ENCODE measurements at regions not wholly inside any gene's neighbourhood (a gene's known extent, or its start where the extent isn't known, plus 50 kb on each side); places are given as distances from the start of the nearest gene placed in this dataset.

DNA sequence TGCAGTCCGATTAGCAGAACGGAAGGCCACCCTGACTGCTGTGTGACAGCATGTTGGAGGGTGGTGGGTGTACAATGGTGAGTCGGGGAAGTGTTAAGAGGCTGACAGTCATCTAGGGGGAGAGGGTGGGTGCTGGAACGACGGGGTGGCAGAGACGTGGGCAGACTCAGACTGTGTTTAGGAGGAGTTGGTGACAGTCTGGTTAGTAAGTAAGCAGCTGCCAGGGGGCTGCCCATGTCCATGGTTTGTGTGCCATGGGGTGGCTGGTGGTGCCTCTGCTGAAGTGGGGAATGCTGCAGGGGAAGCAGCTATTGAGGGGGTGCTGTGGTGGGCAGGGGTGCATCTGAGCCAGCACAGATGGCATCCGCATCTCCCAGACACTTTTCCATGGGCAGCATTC, 51.3 kb upstream of the BOD1 start:
- ATAC-seq: no peak
- DNase-seq: no peak
- Mint-ChIP-seq H3K36me3 (ENCODE audit: low read depth) (no peaks in the 10 kb centered on the region), H3K4me1 (peaks cover 2% of the 10 kb centered on the region), H3K27ac (no peak overlapping the region), H3K4me3 (no peak overlapping the region), H3K27me3 (peaks cover 12% of the 10 kb centered on the region)
- no peaks in the 10 kb centered on the region for H3K9me3 ChIP-seq (ENCODE audit: control insufficient read depth, low read length, poor library complexity, severe bottlenecking)

DNA sequence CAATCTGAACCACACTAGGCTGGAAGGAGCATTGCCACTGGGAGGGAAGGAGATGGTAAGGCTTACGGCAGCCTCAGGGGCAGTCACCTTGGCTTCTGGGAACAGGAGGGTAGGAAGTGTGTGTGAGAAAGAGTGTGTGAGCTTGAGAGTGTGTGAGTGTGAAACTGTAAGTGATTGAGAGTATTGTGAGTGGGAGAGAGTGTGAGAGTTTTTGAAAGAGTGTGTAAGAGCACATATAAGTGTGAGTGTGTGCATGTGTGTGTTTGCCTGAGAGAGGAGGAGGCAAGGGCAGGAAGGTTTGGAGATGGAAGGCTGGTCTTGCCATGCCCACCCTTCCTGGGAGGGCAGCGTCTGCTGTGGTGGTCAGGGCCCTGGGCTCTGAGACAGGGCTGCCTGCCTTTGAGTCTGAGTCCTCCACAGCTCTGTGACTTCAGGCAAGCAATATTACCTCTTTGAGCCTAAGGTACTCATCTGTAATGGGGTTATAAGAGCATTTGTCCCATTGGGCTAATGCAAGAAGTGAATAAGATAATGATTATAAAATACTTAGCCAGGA, 51.9 kb upstream of the BOD1 start:
- ATAC-seq (no peak), DNase-seq (no peak)
- Mint-ChIP-seq H3K27me3 (peaks cover 12% of the 10 kb centered on the region), H3K36me3 (ENCODE audit: low read depth) (no peaks in the 10 kb centered on the region), H3K4me1 (peaks cover 2% of the 10 kb centered on the region), H3K4me3 (no peak overlapping the region), H3K27ac (no peak overlapping the region)
- H3K9me3 ChIP-seq (ENCODE audit: control insufficient read depth, low read length, poor library complexity, severe bottlenecking): no peaks in the 10 kb centered on the region

GRCh38 chr5:173668910-173669309, 52.5 kb upstream of the BOD1 start:
- DNase-seq (no peak), ATAC-seq (no peak)
- peaks cover 2% of the 10 kb centered on the region for H3K4me1 Mint-ChIP-seq
- H3K9me3 ChIP-seq (ENCODE audit: control insufficient read depth, low read length, poor library complexity, severe bottlenecking): no peaks in the 10 kb centered on the region
- no peak overlapping the region for H3K27ac Mint-ChIP-seq
- no peaks in the 10 kb centered on the region for H3K36me3 Mint-ChIP-seq (ENCODE audit: low read depth)
- H3K4me3 Mint-ChIP-seq: no peak overlapping the region
- peaks cover 12% of the 10 kb centered on the region for H3K27me3 Mint-ChIP-seq

DNA sequence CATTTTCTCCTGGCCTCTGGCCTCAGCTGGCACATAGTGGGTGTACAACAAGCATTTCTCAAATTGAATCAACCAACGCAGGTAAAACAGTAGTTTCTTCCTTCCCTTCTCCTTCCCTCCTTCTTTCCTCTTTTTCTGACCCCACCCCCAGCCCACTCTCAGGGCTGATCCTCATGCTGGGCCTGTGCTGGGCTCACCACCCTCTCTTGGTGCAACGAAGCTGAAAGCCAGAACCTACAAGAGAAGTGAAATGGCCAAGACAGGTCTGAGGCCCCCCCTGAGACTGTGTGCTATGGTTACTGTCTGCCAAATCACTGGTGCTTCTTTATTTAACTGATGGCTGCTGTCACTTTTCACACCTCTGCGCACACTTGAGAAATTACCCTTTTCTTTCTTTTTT, 53.0 kb upstream of the BOD1 start:
- Mint-ChIP-seq H3K4me3 (no peak overlapping the region), H3K4me1 (peaks cover 2% of the 10 kb centered on the region), H3K27ac (no peak overlapping the region), H3K27me3 (peaks cover 12% of the 10 kb centered on the region), H3K36me3 (ENCODE audit: low read depth) (peaks cover 2% of the 10 kb centered on the region)
- DNase-seq (no peak), ATAC-seq (no peak)
- no peaks in the 10 kb centered on the region for H3K9me3 ChIP-seq (ENCODE audit: control insufficient read depth, low read length, poor library complexity, severe bottlenecking)

GRCh38 chr5:173670130-173670651, 53.7 kb upstream of the BOD1 start:
- no peaks in the 10 kb centered on the region for H3K9me3 ChIP-seq (ENCODE audit: control insufficient read depth, low read length, poor library complexity, severe bottlenecking)
- no peak for DNase-seq
- no peak for ATAC-seq
- no peak overlapping the region for H3K27ac Mint-ChIP-seq
- H3K4me1 Mint-ChIP-seq: peaks cover 2% of the 10 kb centered on the region
- no peak overlapping the region for H3K4me3 Mint-ChIP-seq
- H3K27me3 Mint-ChIP-seq: peaks cover 12% of the 10 kb centered on the region
- peaks cover 2% of the 10 kb centered on the region for H3K36me3 Mint-ChIP-seq (ENCODE audit: low read depth)

- H3K27ac Mint-ChIP-seq: no peak overlapping the region
- ATAC-seq (no peak), DNase-seq (no peak)
- H3K27me3 Mint-ChIP-seq: peaks cover 12% of the 10 kb centered on the region
- no peaks in the 10 kb centered on the region for H3K9me3 ChIP-seq (ENCODE audit: control insufficient read depth, low read length, poor library complexity, severe bottlenecking)
- H3K4me3 Mint-ChIP-seq: no peak overlapping the region
- peaks cover 2% of the 10 kb centered on the region for H3K36me3 Mint-ChIP-seq (ENCODE audit: low read depth)
- H3K4me1 Mint-ChIP-seq: peaks cover 2% of the 10 kb centered on the region
These were observed 54.3 kb upstream of the BOD1 start for GRCh38 chr5:173670791-173671120.

GRCh38 chr5:173671121-173671949, 54.9 kb upstream of the BOD1 start:
- H3K27ac Mint-ChIP-seq: no peak overlapping the region
- no peak for DNase-seq
- no peak for ATAC-seq
- no peak overlapping the region for H3K4me3 Mint-ChIP-seq
- H3K9me3 ChIP-seq (ENCODE audit: control insufficient read depth, low read length, poor library complexity, severe bottlenecking): no peaks in the 10 kb centered on the region
- peaks cover 2% of the 10 kb centered on the region for H3K36me3 Mint-ChIP-seq (ENCODE audit: low read depth)
- peaks cover 12% of the 10 kb centered on the region for H3K27me3 Mint-ChIP-seq
- peaks cover 2% of the 10 kb centered on the region for H3K4me1 Mint-ChIP-seq

- Mint-ChIP-seq H3K27me3 (peaks cover 11% of the 10 kb centered on the region), H3K36me3 (ENCODE audit: low read depth) (peaks cover 2% of the 10 kb centered on the region), H3K4me1 (peaks cover 2% of the 10 kb centered on the region), H3K4me3 (no peak overlapping the region), H3K27ac (no peak overlapping the region)
- ATAC-seq (no peak), DNase-seq (no peak)
- no peaks in the 10 kb centered on the region for H3K9me3 ChIP-seq (ENCODE audit: control insufficient read depth, low read length, poor library complexity, severe bottlenecking)
These were observed 55.7 kb upstream of the BOD1 start for GRCh38 chr5:173672166-173672565.

- ATAC-seq (no peak), DNase-seq (no peak)
- Mint-ChIP-seq H3K4me1 (peaks cover 2% of the 10 kb centered on the region), H3K27ac (no peak overlapping the region), H3K36me3 (ENCODE audit: low read depth) (peaks cover 2% of the 10 kb centered on the region), H3K27me3 (peaks cover 7% of the 10 kb centered on the region), H3K4me3 (no peak overlapping the region)
- H3K9me3 ChIP-seq (ENCODE audit: control insufficient read depth, low read length, poor library complexity, severe bottlenecking): no peaks in the 10 kb centered on the region
These were observed 56.4 kb upstream of the BOD1 start for GRCh38 chr5:173672891-173673290.

DNA sequence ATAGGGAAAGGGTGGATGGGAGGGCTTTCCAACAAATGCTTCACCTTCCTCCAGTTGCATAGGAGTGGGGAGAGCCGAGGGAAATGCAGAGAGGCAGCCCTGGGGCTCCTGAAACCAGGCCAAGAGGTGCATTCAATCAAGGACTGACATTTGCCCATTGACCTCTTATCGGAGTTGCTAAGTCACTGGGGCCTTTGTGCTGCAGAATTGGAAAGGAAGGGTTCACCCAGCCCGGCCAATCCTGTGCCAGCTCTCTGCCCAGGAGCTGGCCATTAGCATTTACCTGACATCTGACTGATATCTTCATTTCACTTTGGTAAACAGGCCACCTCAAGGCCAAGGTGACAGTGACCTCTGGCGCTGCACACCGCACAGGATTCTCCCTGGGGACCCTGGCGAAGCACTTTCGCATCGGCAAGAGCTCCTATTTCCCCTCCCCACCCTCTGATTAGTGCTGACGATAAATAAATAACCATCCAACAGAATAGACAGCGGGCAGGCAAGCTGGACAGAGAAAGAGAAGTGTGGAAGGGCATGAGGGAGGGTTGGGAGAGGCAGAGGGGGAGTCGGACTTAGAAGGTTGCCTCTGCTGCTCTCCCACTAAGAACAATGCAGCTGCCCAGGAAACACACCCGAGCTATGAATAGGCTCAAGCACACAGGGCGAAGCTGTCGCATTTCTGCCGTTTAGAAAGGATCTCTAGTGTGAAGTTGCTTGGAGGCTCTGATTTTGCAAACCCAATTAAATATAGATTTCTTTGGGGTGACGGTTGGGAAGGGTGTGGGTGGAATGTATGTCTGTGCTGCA, 57.0 kb upstream of the BOD1 start:
- H3K4me3 Mint-ChIP-seq: no peak overlapping the region
- peaks cover 2% of the 10 kb centered on the region for H3K36me3 Mint-ChIP-seq (ENCODE audit: low read depth)
- no peak overlapping the region for H3K27ac Mint-ChIP-seq
- H3K27me3 Mint-ChIP-seq: peaks cover 7% of the 10 kb centered on the region
- no peaks in the 10 kb centered on the region for H3K9me3 ChIP-seq (ENCODE audit: control insufficient read depth, low read length, poor library complexity, severe bottlenecking)
- H3K4me1 Mint-ChIP-seq: peaks cover 2% of the 10 kb centered on the region
- ATAC-seq: no peak
- no peak for DNase-seq

- Mint-ChIP-seq H3K27me3 (peaks cover 7% of the 10 kb centered on the region), H3K4me3 (no peak overlapping the region), H3K4me1 (peaks cover 2% of the 10 kb centered on the region), H3K27ac (no peak overlapping the region), H3K36me3 (ENCODE audit: low read depth) (peaks cover 2% of the 10 kb centered on the region)
- no peaks in the 10 kb centered on the region for H3K9me3 ChIP-seq (ENCODE audit: control insufficient read depth, low read length, poor library complexity, severe bottlenecking)
- DNase-seq: no peak
- no peak for ATAC-seq
These were observed 59.0 kb upstream of the BOD1 start for GRCh38 chr5:173675287-173675996.

DNA sequence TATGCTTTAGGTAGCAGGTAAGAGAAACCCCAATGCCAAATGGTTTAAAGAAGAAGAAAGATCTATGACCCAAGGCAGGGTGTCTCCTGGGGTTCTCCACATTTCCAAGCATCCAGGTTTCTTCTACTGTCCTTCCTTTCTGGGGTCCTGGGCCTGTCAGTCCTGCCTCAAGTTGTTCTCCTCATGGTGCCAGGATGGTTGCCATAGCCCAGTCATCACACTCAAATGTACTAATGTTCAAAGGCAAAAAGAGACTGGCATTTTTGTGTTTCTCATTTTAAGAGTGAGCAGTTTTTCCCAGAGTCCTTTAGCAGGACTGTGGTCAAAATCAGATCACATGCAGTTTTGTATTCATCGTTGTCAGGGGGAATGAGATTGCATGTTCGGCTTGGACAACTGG, 59.9 kb upstream of the BOD1 start:
- DNase-seq (no peak), ATAC-seq (no peak)
- Mint-ChIP-seq H3K4me1 (peaks cover under 1% of the 10 kb centered on the region), H3K36me3 (ENCODE audit: low read depth) (peaks cover 2% of the 10 kb centered on the region), H3K27me3 (peaks cover 1% of the 10 kb centered on the region), H3K27ac (no peak overlapping the region), H3K4me3 (no peak overlapping the region)
- no peaks in the 10 kb centered on the region for H3K9me3 ChIP-seq (ENCODE audit: control insufficient read depth, low read length, poor library complexity, severe bottlenecking)

- Mint-ChIP-seq H3K36me3 (ENCODE audit: low read depth) (peaks cover 2% of the 10 kb centered on the region), H3K27ac (no peak overlapping the region), H3K27me3 (no peaks in the 10 kb centered on the region), H3K4me1 (no peaks in the 10 kb centered on the region), H3K4me3 (no peak overlapping the region)
- DNase-seq: no peak
- no peaks in the 10 kb centered on the region for H3K9me3 ChIP-seq (ENCODE audit: control insufficient read depth, low read length, poor library complexity, severe bottlenecking)
- ATAC-seq: no peak
These were observed 60.7 kb upstream of the BOD1 start for GRCh38 chr5:173677125-173677672.
